GM23338 (cell line): ENCODE measurements at regions not wholly inside any gene's neighbourhood (a gene's known extent, or its start where the extent isn't known, plus 50 kb on each side); places are given as distances from the start of the nearest gene placed in this dataset.

Experiments used
- ATAC-seq: fragments of 200-7000 bp; cut with Tn5 transposase; 3 replicates; pipeline ENCODE4 v1.9.1; 2020
- DNase-seq: peaks from one replicate; pipeline ENCODE4 v3.0.0-alpha.2; 2015; ENCODE audit warnings: low spot score
- H2AFZ ChIP-seq: fragments of 200-600 bp; sonication (generic); 2 replicates; pipeline ENCODE4 v1.8.0; 2016; ENCODE audit warnings: antibody characterized with exemption, mild to moderate bottlenecking, moderate library complexity
- H3F3A ChIP-seq: fragments of 200-600 bp; sonication (generic); replicated peaks from 2 replicates; pipeline ENCODE4 v1.8.0; 2017; ENCODE audit warnings: antibody characterized with exemption, mixed run types, low read depth
- H3K27ac ChIP-seq: fragments of 200-600 bp; sonication (generic); 2 replicates; pipeline ENCODE4 v1.6.1; 2016; ENCODE audit warnings: low read depth
- H3K27me3 ChIP-seq: fragments of 200-600 bp; sonication (generic); 2 replicates; pipeline ENCODE4 v1.8.0; 2016; ENCODE audit warnings: mild to moderate bottlenecking, mixed run types, moderate library complexity; ENCODE audit not compliant: insufficient read depth
- H3K36me3 ChIP-seq: fragments of 200-600 bp; sonication (generic); 2 replicates; pipeline ENCODE4 v1.8.0; 2016; ENCODE audit warnings: mild to moderate bottlenecking; ENCODE audit not compliant: insufficient read depth
- H3K4me1 ChIP-seq: fragments of 200-600 bp; sonication (generic); 2 replicates; pipeline ENCODE4 v1.8.0; 2016; ENCODE audit warnings: mild to moderate bottlenecking, moderate library complexity; ENCODE audit not compliant: insufficient read depth
- H3K4me2 ChIP-seq: fragments of 200-600 bp; sonication (generic); 2 replicates; pipeline ENCODE4 v1.7.1; 2017; ENCODE audit warnings: mixed run types
- H3K4me3 ChIP-seq: fragments of 200-600 bp; sonication (generic); 2 replicates; pipeline ENCODE4 v1.6.1; 2016; ENCODE audit warnings: mixed run types
- H3K79me2 ChIP-seq: fragments of 200-600 bp; sonication (generic); replicated peaks from 2 replicates; pipeline ENCODE4 v1.8.0; 2017; ENCODE audit warnings: mild to moderate bottlenecking; ENCODE audit not compliant: insufficient read depth
- H3K9me2 ChIP-seq: fragments of 200-600 bp; sonication (generic); 2 replicates; pipeline ENCODE4 v1.8.0; 2017; ENCODE audit not compliant: insufficient read depth
- H4K20me1 ChIP-seq: fragments of 200-600 bp; sonication (generic); replicated peaks from 2 replicates; pipeline ENCODE4 v1.8.0; 2017; ENCODE audit warnings: mild to moderate bottlenecking; ENCODE audit not compliant: insufficient read depth
- H3K27ac Mint-ChIP-seq: 2 replicates; pipeline ENCODE4 v1.8.0; 2020; ENCODE audit warnings: inconsistent platforms, mild to moderate bottlenecking, moderate library complexity, mixed read lengths
- H3K27me3 Mint-ChIP-seq: 3 replicates; pipeline ENCODE4 v1.8.0; 2022; ENCODE audit warnings: low read depth, mild to moderate bottlenecking, moderate library complexity, mixed read lengths, inconsistent platforms; ENCODE audit not compliant: insufficient read depth, poor library complexity
- H3K36me3 Mint-ChIP-seq: 3 replicates; pipeline ENCODE4 v1.8.0; 2021; ENCODE audit warnings: low read depth, mild to moderate bottlenecking, inconsistent platforms, moderate library complexity, mixed read lengths
- H3K4me1 Mint-ChIP-seq: 3 replicates; pipeline ENCODE4 v1.8.0; 2020; ENCODE audit warnings: mild to moderate bottlenecking, inconsistent platforms, mixed read lengths
- H3K4me3 Mint-ChIP-seq: 3 replicates; pipeline ENCODE4 v1.8.0; 2021; ENCODE audit warnings: moderate library complexity, mild to moderate bottlenecking, inconsistent platforms, mixed read lengths
- H3K9me3 Mint-ChIP-seq: 3 replicates; pipeline ENCODE4 v1.8.0; 2020; ENCODE audit warnings: moderate library complexity, mild to moderate bottlenecking, inconsistent platforms, mixed read lengths
- CREB1 ChIP-seq: fragments of 250-450 bp; sonication (Bioruptor Pico); IDR thresholded peaks from 2 replicates; pipeline ENCODE4 v1.5.0; 2020; ENCODE audit warnings: low read depth, mild to moderate bottlenecking, moderate library complexity
- CTCF ChIP-seq, 2 experiments: fragments of 200-600 bp in 1 of 2; sonication (generic) in 1 of 2; conservative IDR thresholded peaks; 2 replicates each; pipeline versions ENCODE4 v1.5.1 to v1.6.1; 2016 to 2017; ENCODE audit warnings: antibody characterized with exemption in 2 of 2, low read depth in 2 of 2, mild to moderate bottlenecking in 2 of 2, moderate library complexity in 1 of 2
- EZH2 ChIP-seq: fragments of 200-600 bp; sonication (generic); IDR thresholded peaks from one replicate; pipeline ENCODE4 v1.8.0; 2017; ENCODE audit warnings: antibody characterized with exemption, mild to moderate bottlenecking, low read depth; ENCODE audit not compliant: unreplicated experiment
- EZH2phosphoT487 ChIP-seq: fragments of 200-600 bp; sonication (generic); IDR thresholded peaks from one replicate; pipeline ENCODE4 v1.8.1; 2018; ENCODE audit warnings: antibody characterized with exemption; ENCODE audit not compliant: unreplicated experiment
- NANOG ChIP-seq: IDR thresholded peaks from 2 replicates; pipeline ENCODE4 v1.6.1; 2016; ENCODE audit warnings: antibody characterized with exemption, borderline replicate concordance
- STAT1 ChIP-seq: IDR thresholded peaks from one replicate; pipeline ENCODE4 v1.6.1; 2016; ENCODE audit warnings: antibody characterized with exemption; ENCODE audit not compliant: unreplicated experiment
- ZNF462 ChIP-seq: fragments of 250-450 bp; sonication (Bioruptor Pico); IDR thresholded peaks from 2 replicates; pipeline ENCODE4 v1.5.0; 2020; ENCODE audit warnings: mild to moderate bottlenecking, moderate library complexity

GRCh38 chr2:220077488-220077887 is 450.1 kb downstream of the SLC4A3 start (continued):
- TF ChIP-seq ZNF462 (no peak), EZH2phosphoT487 (no peak), EZH2 (no peak), CTCF (conservative IDR thresholded peaks at IDR 0.05; ENCODE audit: low read depth in 2 of 2) (no peak), STAT1 (no peak)

GRCh38 chr2:220078439-220078838 is 451.0 kb downstream of the SLC4A3 start:
- Mint-ChIP-seq H3K27me3 (peaks cover 8% of the 10 kb centered on the region), H3K4me3 (no peak overlapping the region), H3K27ac (no peak overlapping the region), H3K9me3 (no peaks in the 10 kb centered on the region), H3K4me1 (peaks cover 15% of the 10 kb centered on the region; the same call in 2 of the 3 replicates), H3K36me3 (no peaks in the 10 kb centered on the region)
- H2AFZ ChIP-seq: no peak overlapping the region
- no peaks in the 10 kb centered on the region for H3K79me2 ChIP-seq
- TF ChIP-seq CREB1 (CRISPR knock-in tag) (no peak), EZH2 (no peak), EZH2phosphoT487 (no peak), NANOG (no peak)
- peaks cover 19% of the 10 kb centered on the region for H3K4me1 ChIP-seq
- no peaks in the 10 kb centered on the region for H3F3A ChIP-seq
- no peaks in the 10 kb centered on the region for H3K27me3 ChIP-seq
- H4K20me1 ChIP-seq: no peaks in the 10 kb centered on the region
- DNase-seq (no peak), ATAC-seq (no peak)
- no peak overlapping the region for H3K4me2 ChIP-seq
- H3K36me3 ChIP-seq: no peaks in the 10 kb centered on the region
- no peak overlapping the region for H3K27ac ChIP-seq
- no peak overlapping the region for H3K4me3 ChIP-seq
- H3K9me2 ChIP-seq: no peaks in the 10 kb centered on the region
